Erythroblast (primary cell): ENCODE measurements at regions not wholly inside any gene's neighbourhood (a gene's known extent, or its start where the extent isn't known, plus 50 kb on each side); places are given as distances from the start of the nearest gene placed in this dataset.

Experiments used
- GATA1 ChIP-seq: IDR thresholded peaks from 2 replicates; pipeline ENCODE4 v1.6.1; 2011; ENCODE audit warnings: low read depth, mild to moderate bottlenecking, control low read depth, low read length, moderate library complexity
- POLR2A ChIP-seq: IDR thresholded peaks from 2 replicates; pipeline ENCODE4 v1.6.1; 2011; ENCODE audit warnings: mild to moderate bottlenecking, low read length

GRCh38 chr16:9308850-9309249 is 217.4 kb downstream of the HAPSTR1 start:
- TF ChIP-seq POLR2A (no peak), GATA1 (no peak)
